IMR-90 (cell line): ENCODE measurements at regions not wholly inside any gene's neighbourhood (a gene's known extent, or its start where the extent isn't known, plus 50 kb on each side); places are given as distances from the start of the nearest gene placed in this dataset.
"Not testable (repeated sequence)": the region's sequence is repeated elsewhere in the genome, so short reads cannot be mapped to it uniquely, and the experiment has no call there.

Source experiments
- CHD1 ChIP-seq: IDR thresholded peaks from 2 replicates; pipeline ENCODE4 v1.6.1; 2012; ENCODE audit warnings: low read depth, low read length, improper control_type of control experiment
- MAFK ChIP-seq: IDR thresholded peaks from 2 replicates; pipeline ENCODE4 v1.6.1; 2012; ENCODE audit warnings: low read depth, low read length, improper control_type of control experiment
- MAZ ChIP-seq: IDR thresholded peaks from 2 replicates; pipeline ENCODE4 v1.6.1; 2012; ENCODE audit warnings: low read depth, mild to moderate bottlenecking, low read length, improper control_type of control experiment, moderate library complexity, borderline replicate concordance
- MXI1 ChIP-seq: IDR thresholded peaks from 2 replicates; pipeline ENCODE4 v1.6.1; 2012; ENCODE audit warnings: low read depth, mild to moderate bottlenecking, low read length, moderate library complexity, borderline replicate concordance
- POLR2A ChIP-seq: IDR thresholded peaks from 2 replicates; pipeline ENCODE4 v1.6.1; 2012; ENCODE audit warnings: mild to moderate bottlenecking, low read depth, low read length
- RAD21 ChIP-seq: IDR thresholded peaks from 2 replicates; pipeline ENCODE4 v1.6.1; 2012; ENCODE audit warnings: low read length, improper control_type of control experiment
- SMC3 ChIP-seq: fragments of 150-350 bp; IDR thresholded peaks from 2 replicates; pipeline ENCODE4 v1.6.1; 2016; ENCODE audit warnings: low read depth, mild to moderate bottlenecking, antibody characterized with exemption, low read length, moderate library complexity
- TF ChIP-seq, protein P1 (sequence below): conservative IDR thresholded peaks from 2 replicates; pipeline ENCODE4 v1.5.1; 2012; ENCODE audit warnings: mild to moderate bottlenecking, low read depth, low read length, improper control_type of control experiment

DNA sequence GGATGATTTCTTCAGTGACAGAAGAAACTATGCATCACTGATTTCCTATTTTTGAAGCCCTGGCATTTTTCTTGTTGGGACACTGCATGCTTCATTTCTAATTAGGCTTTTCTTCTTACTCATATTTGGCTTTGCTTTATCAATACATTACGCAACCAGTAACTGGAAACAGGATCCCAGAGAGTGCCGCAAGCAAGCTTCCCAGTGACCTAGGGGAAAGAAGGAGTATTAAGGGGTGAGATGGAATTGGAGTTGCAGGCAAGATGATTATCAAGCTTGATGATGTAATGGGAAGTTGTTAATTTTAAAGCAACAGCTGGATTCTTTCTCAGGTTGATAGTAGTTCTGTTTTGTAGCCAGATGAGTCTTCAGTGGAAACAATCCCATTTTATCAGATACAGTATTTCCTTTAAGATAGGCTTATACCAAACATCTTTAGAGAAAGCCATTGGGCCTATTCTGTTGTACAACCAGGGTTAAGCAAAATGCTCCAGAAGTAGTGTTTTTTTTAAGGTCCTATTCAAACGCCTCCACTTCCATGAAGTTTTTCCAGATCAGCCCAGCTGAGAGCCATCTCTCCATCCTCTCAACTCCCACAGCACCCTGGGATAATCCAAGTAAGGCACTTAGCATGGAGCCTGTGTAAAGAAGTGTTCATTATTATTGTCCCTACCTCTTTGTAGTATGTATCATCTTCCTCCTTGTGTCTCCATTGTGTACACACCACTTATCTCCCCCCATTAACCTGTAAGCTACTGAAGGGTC, 69.5 kb upstream of the GPR89A start:
- TF ChIP-seq, protein P1, sequence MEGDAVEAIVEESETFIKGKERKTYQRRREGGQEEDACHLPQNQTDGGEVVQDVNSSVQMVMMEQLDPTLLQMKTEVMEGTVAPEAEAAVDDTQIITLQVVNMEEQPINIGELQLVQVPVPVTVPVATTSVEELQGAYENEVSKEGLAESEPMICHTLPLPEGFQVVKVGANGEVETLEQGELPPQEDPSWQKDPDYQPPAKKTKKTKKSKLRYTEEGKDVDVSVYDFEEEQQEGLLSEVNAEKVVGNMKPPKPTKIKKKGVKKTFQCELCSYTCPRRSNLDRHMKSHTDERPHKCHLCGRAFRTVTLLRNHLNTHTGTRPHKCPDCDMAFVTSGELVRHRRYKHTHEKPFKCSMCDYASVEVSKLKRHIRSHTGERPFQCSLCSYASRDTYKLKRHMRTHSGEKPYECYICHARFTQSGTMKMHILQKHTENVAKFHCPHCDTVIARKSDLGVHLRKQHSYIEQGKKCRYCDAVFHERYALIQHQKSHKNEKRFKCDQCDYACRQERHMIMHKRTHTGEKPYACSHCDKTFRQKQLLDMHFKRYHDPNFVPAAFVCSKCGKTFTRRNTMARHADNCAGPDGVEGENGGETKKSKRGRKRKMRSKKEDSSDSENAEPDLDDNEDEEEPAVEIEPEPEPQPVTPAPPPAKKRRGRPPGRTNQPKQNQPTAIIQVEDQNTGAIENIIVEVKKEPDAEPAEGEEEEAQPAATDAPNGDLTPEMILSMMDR: not testable (repeated sequence)
- TF ChIP-seq MAZ, MAFK, POLR2A, MXI1, SMC3, CHD1, RAD21: not testable (repeated sequence)
